ENCODE measurements at regions not wholly inside any gene's neighbourhood (a gene's known extent, or its start where the extent isn't known, plus 50 kb on each side); places are given as distances from the start of the nearest gene placed in this dataset.
"Not testable (repeated sequence)": the region's sequence is repeated elsewhere in the genome, so short reads cannot be mapped to it uniquely, and the experiment has no call there.

DNA sequence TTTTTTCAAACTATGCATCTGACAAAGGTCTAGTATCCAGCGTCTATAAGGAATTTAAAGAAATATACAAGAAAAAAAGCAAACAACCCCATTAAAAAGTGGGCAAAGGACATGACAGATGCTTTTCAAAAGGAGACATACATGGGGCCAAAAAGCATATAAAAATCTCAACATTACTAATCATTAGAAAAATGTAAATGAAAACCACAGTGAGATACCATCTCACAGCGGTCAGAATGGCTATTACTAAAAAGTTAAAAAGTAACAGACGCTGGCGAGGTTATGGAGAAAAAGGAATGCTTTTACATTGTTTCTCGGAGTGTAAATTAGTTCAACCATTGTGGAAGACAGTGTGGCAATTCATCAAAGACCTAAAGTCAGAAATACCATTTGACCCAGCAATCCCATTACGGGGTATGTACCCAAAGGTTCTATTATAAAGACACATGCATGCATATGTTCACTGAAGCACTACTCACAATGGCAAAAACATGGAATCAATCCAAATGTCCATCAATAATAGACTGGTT lies 643.1 kb upstream of the LRRTM1 start:
- Histone ChIP-seq H3K36me3 (ENCODE audit: control insufficient read depth, insufficient read depth, low read length) (no peaks in the 10 kb centered on the region), H3K27me3 (ENCODE audit: control insufficient read depth, insufficient read depth, low read length) (no peaks in the 10 kb centered on the region), H3K9me3 (ENCODE audit: control insufficient read depth, insufficient read depth, low read length) (no peaks in the 10 kb centered on the region), H3K4me3 (ENCODE audit: low read depth, low read length) (no peak overlapping the region), H3K27ac (ENCODE audit: low read depth, low read length) (no peak overlapping the region), H3K4me1 (ENCODE audit: control insufficient read depth, insufficient read depth, low read length) (no peaks in the 10 kb centered on the region)
- DNase-seq (ENCODE audit: low read depth in 4 of 6, low spot score in 6 of 6) = no peak
- 68% methylated on average over 3 of the region's 6 CpGs for WGBS (ENCODE audit: insufficient coverage)

DNA sequence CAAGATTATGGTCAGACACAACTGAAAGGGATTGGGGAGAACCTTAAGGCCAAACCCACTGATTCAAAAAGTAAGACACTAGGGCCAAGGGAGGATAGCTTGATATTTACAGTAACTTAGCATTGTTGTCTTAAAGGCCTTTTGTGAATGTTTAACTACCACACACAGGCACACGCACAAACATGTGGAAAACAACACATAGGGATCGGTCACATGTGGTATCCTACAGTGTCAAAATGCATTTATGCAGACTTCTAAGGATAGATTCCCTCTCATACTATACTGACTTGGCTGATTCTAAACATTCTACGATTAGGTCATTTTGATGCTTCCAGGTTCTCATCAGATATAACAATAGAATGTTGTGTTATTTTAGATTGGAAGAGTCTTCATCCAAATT lies 638.9 kb upstream of the LRRTM1 start:
- no peak overlapping the region for H3K27ac ChIP-seq (ENCODE audit: low read depth, low read length)
- DNase-seq (ENCODE audit: low read depth in 4 of 6, low spot score in 6 of 6) = no peak
- no peaks in the 10 kb centered on the region for H3K9me3 ChIP-seq (ENCODE audit: control insufficient read depth, insufficient read depth, low read length)
- H3K4me3 ChIP-seq (ENCODE audit: low read depth, low read length) = no peak overlapping the region
- WGBS (ENCODE audit: insufficient coverage) = no CpG with 5 or more reads among the region's 3 CpGs
- H3K4me1 ChIP-seq (ENCODE audit: control insufficient read depth, insufficient read depth, low read length) = no peaks in the 10 kb centered on the region
- H3K27me3 ChIP-seq (ENCODE audit: control insufficient read depth, insufficient read depth, low read length) = no peaks in the 10 kb centered on the region
- no peaks in the 10 kb centered on the region for H3K36me3 ChIP-seq (ENCODE audit: control insufficient read depth, insufficient read depth, low read length)

DNA sequence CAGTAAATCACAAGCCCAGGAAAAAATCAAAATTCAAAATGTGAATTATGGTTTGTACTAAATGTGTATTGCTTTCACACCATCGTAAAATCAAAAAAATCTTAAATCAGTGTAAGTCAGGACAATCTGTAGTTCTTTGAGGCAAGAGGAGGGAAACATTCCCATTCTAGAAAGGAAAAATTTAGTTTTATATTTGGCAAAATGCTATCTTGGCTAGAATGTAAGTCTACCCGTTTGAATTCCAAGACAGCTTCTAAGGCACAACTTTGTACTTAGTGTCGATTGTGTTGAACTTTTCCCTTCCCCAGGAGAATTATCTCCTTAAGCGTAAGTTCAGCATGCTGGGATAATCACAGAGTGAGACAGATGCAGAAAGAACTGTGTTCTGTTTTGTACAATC lies 638.2 kb upstream of the LRRTM1 start:
- DNase-seq (ENCODE audit: low read depth in 4 of 6, low spot score in 6 of 6) = peak in 1 of 6 donors; percentile 7

DNA sequence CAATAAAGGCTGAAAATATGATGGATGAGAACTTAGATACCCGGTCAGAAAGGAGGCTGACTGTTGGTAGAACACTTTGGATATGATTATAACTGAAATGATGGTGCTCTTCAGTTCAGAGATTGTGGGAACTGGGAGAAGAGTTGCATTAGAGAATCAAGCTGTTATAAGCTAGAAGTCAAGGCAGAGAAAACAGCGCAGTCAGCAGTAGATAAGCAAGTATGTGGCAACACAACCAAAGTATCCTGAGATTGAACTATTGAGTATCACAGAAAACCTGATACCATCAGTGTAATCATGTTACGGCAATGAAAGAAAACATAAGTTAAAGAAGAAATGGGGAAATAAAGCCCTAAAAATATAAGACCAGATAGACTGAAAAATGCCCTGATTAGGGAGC lies 633.9 kb upstream of the LRRTM1 start:
- H3K9me3 ChIP-seq (ENCODE audit: control insufficient read depth, insufficient read depth, low read length) = no peaks in the 10 kb centered on the region
- no peaks in the 10 kb centered on the region for H3K27me3 ChIP-seq (ENCODE audit: control insufficient read depth, insufficient read depth, low read length)
- H3K4me3 ChIP-seq (ENCODE audit: low read depth, low read length) = no peak overlapping the region
- no peak for DNase-seq (ENCODE audit: low read depth in 4 of 6, low spot score in 6 of 6)
- WGBS (ENCODE audit: insufficient coverage) = 83% methylated on average over 1 of the region's 3 CpGs
- no peaks in the 10 kb centered on the region for H3K4me1 ChIP-seq (ENCODE audit: control insufficient read depth, insufficient read depth, low read length)
- H3K36me3 ChIP-seq (ENCODE audit: control insufficient read depth, insufficient read depth, low read length) = no peaks in the 10 kb centered on the region
- H3K27ac ChIP-seq (ENCODE audit: low read depth, low read length) = no peak overlapping the region

More for the DNA sequence above, 638.2 kb upstream of the LRRTM1 start:
- H3K4me3 ChIP-seq (ENCODE audit: low read depth, low read length) = no peak overlapping the region
- H3K9me3 ChIP-seq (ENCODE audit: control insufficient read depth, insufficient read depth, low read length) = no peaks in the 10 kb centered on the region
- no peaks in the 10 kb centered on the region for H3K4me1 ChIP-seq (ENCODE audit: control insufficient read depth, insufficient read depth, low read length)
- H3K27me3 ChIP-seq (ENCODE audit: control insufficient read depth, insufficient read depth, low read length) = no peaks in the 10 kb centered on the region
- 100% methylated on average over 1 of the region's 4 CpGs for WGBS (ENCODE audit: insufficient coverage)
- H3K36me3 ChIP-seq (ENCODE audit: control insufficient read depth, insufficient read depth, low read length) = no peaks in the 10 kb centered on the region
- no peak overlapping the region for H3K27ac ChIP-seq (ENCODE audit: low read depth, low read length)

DNA sequence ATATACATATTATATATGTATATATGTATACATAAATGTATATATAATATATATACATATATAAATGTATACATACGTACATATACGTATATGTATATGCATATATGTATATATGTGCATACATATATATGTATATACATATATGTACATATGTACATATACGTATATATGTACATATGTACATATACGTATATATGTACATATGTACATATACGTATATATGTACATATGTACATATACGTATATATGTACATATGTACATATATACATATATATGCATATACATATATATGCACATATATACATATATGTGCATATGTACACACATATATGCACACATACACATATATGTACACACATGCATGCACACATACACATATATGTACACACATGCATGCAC lies 627.3 kb upstream of the LRRTM1 start:
- not testable (repeated sequence) for H3K9me3 ChIP-seq (ENCODE audit: control insufficient read depth, insufficient read depth, low read length); DNase-seq (ENCODE audit: low read depth in 4 of 6, low spot score in 6 of 6); H3K4me3 ChIP-seq (ENCODE audit: low read depth, low read length); H3K27me3 ChIP-seq (ENCODE audit: control insufficient read depth, insufficient read depth, low read length); H3K36me3 ChIP-seq (ENCODE audit: control insufficient read depth, insufficient read depth, low read length); H3K4me1 ChIP-seq (ENCODE audit: control insufficient read depth, insufficient read depth, low read length); H3K27ac ChIP-seq (ENCODE audit: low read depth, low read length)
- no CpG with 5 or more reads among the region's 6 CpGs for WGBS (ENCODE audit: insufficient coverage)

DNA sequence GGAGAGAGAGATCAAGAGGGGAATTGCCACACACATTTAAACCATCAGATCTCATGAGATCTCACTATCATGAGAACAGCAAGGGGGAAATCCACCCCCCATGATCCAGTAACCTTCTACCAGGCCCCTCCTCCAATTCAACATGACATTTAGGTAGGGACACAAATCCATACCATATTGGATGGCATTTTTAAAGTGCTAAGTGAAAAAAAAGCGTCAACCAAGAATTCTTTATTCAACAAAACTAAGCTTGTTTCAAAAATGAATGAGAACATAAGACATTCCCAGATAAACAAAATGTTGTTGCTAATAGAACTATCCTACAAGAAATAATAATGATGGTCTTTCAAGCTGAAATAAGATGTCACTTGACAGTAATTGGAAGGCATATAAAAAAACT lies 626.2 kb upstream of the LRRTM1 start:
- Histone ChIP-seq H3K9me3 (ENCODE audit: control insufficient read depth, insufficient read depth, low read length) (peaks cover 7% of the 10 kb centered on the region), H3K27me3 (ENCODE audit: control insufficient read depth, insufficient read depth, low read length) (no peaks in the 10 kb centered on the region), H3K36me3 (ENCODE audit: control insufficient read depth, insufficient read depth, low read length) (no peaks in the 10 kb centered on the region), H3K4me1 (ENCODE audit: control insufficient read depth, insufficient read depth, low read length) (no peaks in the 10 kb centered on the region), H3K27ac (ENCODE audit: low read depth, low read length) (no peak overlapping the region), H3K4me3 (ENCODE audit: low read depth, low read length) (no peak overlapping the region)
- no CpG with 5 or more reads among the region's 1 CpG for WGBS (ENCODE audit: insufficient coverage)
- DNase-seq (ENCODE audit: low read depth in 4 of 6, low spot score in 6 of 6) = no peak

DNA sequence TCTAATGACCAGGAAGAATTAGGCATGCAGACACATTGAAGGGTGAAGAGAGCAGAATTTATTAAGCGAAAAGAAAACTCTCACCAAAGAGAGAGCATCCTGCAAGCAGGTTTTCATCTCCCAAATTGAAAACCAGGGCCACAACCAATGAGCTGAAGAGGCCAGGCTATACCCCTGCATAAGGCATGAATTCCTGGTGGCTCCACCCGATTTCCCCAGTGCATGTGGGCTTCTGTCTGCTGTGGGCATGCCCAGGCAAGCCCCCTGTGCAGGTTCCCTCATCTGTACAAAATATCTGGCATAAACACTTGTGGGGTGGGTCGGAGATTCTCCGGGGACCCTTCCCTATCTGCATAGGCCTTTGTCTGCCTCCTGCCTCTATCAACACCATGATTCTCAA lies 621.6 kb upstream of the LRRTM1 start:
- 80% methylated on average over 1 of the region's 4 CpGs for WGBS (ENCODE audit: insufficient coverage)
- Histone ChIP-seq H3K27ac (ENCODE audit: low read depth, low read length) (no peak overlapping the region), H3K4me1 (ENCODE audit: control insufficient read depth, insufficient read depth, low read length) (no peaks in the 10 kb centered on the region), H3K9me3 (ENCODE audit: control insufficient read depth, insufficient read depth, low read length) (peaks cover 7% of the 10 kb centered on the region), H3K4me3 (ENCODE audit: low read depth, low read length) (no peak overlapping the region), H3K36me3 (ENCODE audit: control insufficient read depth, insufficient read depth, low read length) (no peaks in the 10 kb centered on the region), H3K27me3 (ENCODE audit: control insufficient read depth, insufficient read depth, low read length) (no peaks in the 10 kb centered on the region)
- DNase-seq (ENCODE audit: low read depth in 4 of 6, low spot score in 6 of 6) = no peak

DNA sequence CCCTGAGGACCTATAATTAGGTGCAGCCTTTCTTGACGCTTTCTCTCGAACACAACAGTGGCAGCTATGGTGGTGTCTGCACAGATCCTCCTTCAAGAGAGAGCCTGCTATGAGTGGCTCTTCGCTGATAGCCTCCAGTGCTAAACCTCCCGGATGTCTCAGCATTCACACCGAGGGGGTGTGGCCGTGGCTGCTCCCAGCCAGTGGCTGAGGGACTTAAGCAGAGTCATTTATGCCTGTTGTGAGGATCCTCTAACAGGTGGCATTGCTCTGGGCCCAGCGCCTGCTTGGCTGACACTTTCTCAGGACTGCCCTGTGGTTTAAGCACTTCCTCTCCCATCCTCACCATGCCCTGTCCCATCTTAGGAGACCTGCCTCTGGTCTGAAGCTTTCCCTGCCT lies 592.0 kb upstream of the LRRTM1 start:
- Histone ChIP-seq H3K27ac (ENCODE audit: low read depth, low read length) (no peak overlapping the region), H3K4me3 (ENCODE audit: low read depth, low read length) (no peak overlapping the region), H3K36me3 (ENCODE audit: control insufficient read depth, insufficient read depth, low read length) (no peaks in the 10 kb centered on the region), H3K27me3 (ENCODE audit: control insufficient read depth, insufficient read depth, low read length) (no peaks in the 10 kb centered on the region), H3K4me1 (ENCODE audit: control insufficient read depth, insufficient read depth, low read length) (no peaks in the 10 kb centered on the region), H3K9me3 (ENCODE audit: control insufficient read depth, insufficient read depth, low read length) (no peaks in the 10 kb centered on the region)
- no peak for DNase-seq (ENCODE audit: low read depth in 4 of 6, low spot score in 6 of 6)
- 82% methylated on average over 7 of the region's 7 CpGs for WGBS (ENCODE audit: insufficient coverage)

DNA sequence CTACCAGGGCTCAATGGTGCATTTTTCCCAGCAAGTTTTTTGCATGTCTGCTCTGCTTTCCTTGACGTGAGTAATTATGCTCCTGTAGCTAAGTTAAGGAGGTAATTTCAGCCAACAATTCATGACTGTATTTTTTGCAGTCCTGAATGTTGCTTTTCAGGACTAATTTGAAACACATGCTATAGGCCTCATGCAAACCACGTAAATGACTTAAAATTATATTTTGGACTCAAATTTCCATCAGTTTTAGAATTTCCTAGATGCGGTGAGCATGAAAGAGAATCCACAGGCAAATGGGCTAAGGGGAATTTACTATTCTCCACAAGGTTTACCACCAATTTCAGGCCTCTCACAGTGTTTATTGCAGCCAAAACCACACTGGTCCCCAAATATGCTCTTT lies 589.9 kb upstream of the LRRTM1 start:
- H3K9me3 ChIP-seq (ENCODE audit: control insufficient read depth, insufficient read depth, low read length) = no peaks in the 10 kb centered on the region
- DNase-seq (ENCODE audit: low read depth in 4 of 6, low spot score in 6 of 6) = peak in 2 of 6 donors; percentile 27 to 63
- no peaks in the 10 kb centered on the region for H3K4me1 ChIP-seq (ENCODE audit: control insufficient read depth, insufficient read depth, low read length)
- H3K4me3 ChIP-seq (ENCODE audit: low read depth, low read length) = no peak overlapping the region
- H3K27me3 ChIP-seq (ENCODE audit: control insufficient read depth, insufficient read depth, low read length) = no peaks in the 10 kb centered on the region
- H3K27ac ChIP-seq (ENCODE audit: low read depth, low read length) = no peak overlapping the region
- no peaks in the 10 kb centered on the region for H3K36me3 ChIP-seq (ENCODE audit: control insufficient read depth, insufficient read depth, low read length)
- no CpG with 5 or more reads among the region's 3 CpGs for WGBS (ENCODE audit: insufficient coverage)

DNA sequence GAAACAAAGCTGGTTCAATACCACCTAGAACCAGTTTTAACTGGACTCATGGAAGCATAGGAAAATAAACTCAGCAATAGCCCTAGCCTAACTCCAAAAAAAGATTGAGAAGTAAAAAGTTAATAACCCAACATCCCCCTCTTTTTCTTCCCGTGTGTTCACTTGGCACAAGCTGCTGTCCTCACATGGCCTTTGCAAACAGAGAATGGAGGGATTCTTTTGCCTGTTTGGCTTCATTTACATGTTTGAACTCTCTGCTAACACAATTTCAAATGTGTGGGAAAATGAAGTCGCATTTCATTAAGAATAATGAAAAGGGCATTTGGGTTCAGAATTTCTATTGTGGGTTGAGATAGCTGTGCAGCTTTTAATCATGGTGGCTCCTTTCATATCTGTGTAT lies 589.2 kb upstream of the LRRTM1 start:
- Histone ChIP-seq H3K4me1 (ENCODE audit: control insufficient read depth, insufficient read depth, low read length) (no peaks in the 10 kb centered on the region), H3K27ac (ENCODE audit: low read depth, low read length) (no peak overlapping the region), H3K4me3 (ENCODE audit: low read depth, low read length) (no peak overlapping the region), H3K27me3 (ENCODE audit: control insufficient read depth, insufficient read depth, low read length) (no peaks in the 10 kb centered on the region), H3K36me3 (ENCODE audit: control insufficient read depth, insufficient read depth, low read length) (no peaks in the 10 kb centered on the region), H3K9me3 (ENCODE audit: control insufficient read depth, insufficient read depth, low read length) (no peaks in the 10 kb centered on the region)
- 67% methylated on average over 1 of the region's 2 CpGs for WGBS (ENCODE audit: insufficient coverage)
- peak in 1 of 6 donors; percentile 40 for DNase-seq (ENCODE audit: low read depth in 4 of 6, low spot score in 6 of 6)
